ENCODE measurements at regions not wholly inside any gene's neighbourhood (a gene's known extent, or its start where the extent isn't known, plus 50 kb on each side); places are given as distances from the start of the nearest gene placed in this dataset.

DNA sequence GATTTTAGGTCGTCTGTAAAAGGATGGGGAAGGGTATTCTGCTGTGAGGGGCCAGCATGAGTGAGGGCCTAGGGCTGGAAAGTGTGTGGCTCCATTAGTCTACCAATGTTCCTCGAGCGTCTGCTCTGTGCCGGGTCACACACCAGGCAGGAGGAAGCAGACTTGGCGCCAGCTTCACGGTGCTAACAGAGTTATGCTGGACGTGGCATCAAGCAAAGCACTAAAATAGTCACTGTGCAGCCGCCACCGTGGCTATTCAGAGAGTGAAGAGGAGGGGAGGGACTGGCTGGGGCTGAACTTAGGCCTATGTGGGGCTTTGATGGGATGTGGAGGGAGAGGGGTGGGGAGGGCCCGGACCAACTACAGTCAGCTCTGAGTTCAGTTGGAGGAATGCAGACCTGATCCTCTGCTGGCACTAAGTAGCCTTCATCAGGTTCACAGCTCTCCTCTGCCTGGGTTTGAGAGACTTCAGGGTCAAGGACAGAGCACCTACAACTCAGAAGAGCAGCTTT lies 83.9 kb upstream of the MSX1 start:
- TF ChIP-seq, protein P1, sequence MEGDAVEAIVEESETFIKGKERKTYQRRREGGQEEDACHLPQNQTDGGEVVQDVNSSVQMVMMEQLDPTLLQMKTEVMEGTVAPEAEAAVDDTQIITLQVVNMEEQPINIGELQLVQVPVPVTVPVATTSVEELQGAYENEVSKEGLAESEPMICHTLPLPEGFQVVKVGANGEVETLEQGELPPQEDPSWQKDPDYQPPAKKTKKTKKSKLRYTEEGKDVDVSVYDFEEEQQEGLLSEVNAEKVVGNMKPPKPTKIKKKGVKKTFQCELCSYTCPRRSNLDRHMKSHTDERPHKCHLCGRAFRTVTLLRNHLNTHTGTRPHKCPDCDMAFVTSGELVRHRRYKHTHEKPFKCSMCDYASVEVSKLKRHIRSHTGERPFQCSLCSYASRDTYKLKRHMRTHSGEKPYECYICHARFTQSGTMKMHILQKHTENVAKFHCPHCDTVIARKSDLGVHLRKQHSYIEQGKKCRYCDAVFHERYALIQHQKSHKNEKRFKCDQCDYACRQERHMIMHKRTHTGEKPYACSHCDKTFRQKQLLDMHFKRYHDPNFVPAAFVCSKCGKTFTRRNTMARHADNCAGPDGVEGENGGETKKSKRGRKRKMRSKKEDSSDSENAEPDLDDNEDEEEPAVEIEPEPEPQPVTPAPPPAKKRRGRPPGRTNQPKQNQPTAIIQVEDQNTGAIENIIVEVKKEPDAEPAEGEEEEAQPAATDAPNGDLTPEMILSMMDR (IDR thresholded peaks at IDR 0.05; ENCODE audit: low read depth, low read length) = no peak
- Histone ChIP-seq H3K4me3 (no peak overlapping the region), H3K9me3 (ENCODE audit: low read depth) (no peaks in the 10 kb centered on the region), H3K27me3 (no peaks in the 10 kb centered on the region), H3K36me3 (no peaks in the 10 kb centered on the region), H3K27ac (peak overlapping the region; percentile 67), H3K4me1 (ENCODE audit: low read depth) (peaks cover 14% of the 10 kb centered on the region)
- peak in 1 of 2 donors; percentile 76 for DNase-seq (ENCODE audit: low read depth in 1 of 2, low spot score in 1 of 2)

DNA sequence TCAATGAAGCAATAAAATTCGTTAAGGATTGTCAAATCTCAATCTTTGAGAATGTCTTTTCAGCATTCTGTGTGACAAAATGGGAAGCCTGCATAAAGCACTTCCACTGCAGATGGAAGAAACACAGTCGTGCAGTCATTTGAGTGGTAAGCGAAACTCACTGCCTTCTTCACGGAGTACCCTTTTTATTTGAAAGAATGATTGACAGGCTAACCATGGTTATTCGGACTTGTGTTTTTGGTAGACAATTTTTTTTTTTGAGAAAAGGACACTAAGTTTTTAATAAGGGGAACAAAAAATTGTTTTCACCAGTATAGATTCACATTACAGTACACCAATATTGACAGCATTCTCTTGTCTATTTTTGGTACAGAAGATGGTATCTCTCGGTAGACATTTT lies 86.9 kb upstream of the MSX1 start:
- no peaks in the 10 kb centered on the region for H3K36me3 ChIP-seq
- H3K4me1 ChIP-seq (ENCODE audit: low read depth) = peaks cover 14% of the 10 kb centered on the region
- no peak overlapping the region for H3K4me3 ChIP-seq
- DNase-seq (ENCODE audit: low read depth in 1 of 2, low spot score in 1 of 2) = no peak
- TF ChIP-seq, protein P1 (IDR thresholded peaks at IDR 0.05; ENCODE audit: low read depth, low read length) = no peak
- no peaks in the 10 kb centered on the region for H3K9me3 ChIP-seq (ENCODE audit: low read depth)
- H3K27me3 ChIP-seq = no peaks in the 10 kb centered on the region
- no peak overlapping the region for H3K27ac ChIP-seq

DNA sequence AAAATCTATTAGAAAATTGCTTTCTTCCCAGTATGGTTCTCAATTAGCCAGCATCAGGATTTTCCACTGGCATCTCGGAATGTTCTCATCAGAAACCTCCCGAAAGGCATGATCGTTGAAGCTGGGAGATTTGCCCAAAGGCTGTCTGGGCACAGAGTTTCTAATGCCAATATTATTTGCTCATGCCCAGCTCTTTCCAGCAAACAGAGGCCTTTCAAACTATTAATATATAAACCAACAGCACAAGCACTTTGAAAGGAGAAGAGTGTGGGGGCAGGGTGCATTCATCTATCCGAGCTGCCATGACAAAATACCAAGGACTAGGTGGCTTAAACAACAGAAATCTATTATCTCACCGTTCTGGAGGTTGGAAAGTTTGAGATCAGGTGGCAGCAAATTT lies 88.3 kb upstream of the MSX1 start:
- no peaks in the 10 kb centered on the region for H3K9me3 ChIP-seq (ENCODE audit: low read depth)
- TF ChIP-seq, protein P1 (IDR thresholded peaks at IDR 0.05; ENCODE audit: low read depth, low read length) = no peak
- no peak overlapping the region for H3K4me3 ChIP-seq
- H3K4me1 ChIP-seq (ENCODE audit: low read depth) = peaks cover 11% of the 10 kb centered on the region
- H3K36me3 ChIP-seq = no peaks in the 10 kb centered on the region
- no peak for DNase-seq (ENCODE audit: low read depth in 1 of 2, low spot score in 1 of 2)
- no peaks in the 10 kb centered on the region for H3K27me3 ChIP-seq
- no peak overlapping the region for H3K27ac ChIP-seq

DNA sequence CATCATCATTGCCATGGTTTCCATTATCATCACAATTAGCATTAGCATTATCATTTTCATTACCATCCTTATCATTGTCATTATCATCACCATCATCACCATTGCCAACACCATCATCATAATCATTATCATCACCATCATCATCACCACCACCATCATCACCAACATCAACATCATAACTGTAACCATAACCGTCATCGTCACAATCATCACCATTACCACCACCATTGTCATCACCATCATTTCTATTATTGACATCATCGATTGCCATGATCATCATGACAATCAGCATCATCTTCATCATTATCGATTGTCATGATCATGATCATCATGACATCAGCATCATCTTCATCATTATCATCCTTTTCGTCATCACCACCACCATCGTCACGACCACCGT lies 88.9 kb upstream of the MSX1 start:
- H3K4me3 ChIP-seq = no peak overlapping the region
- H3K36me3 ChIP-seq = no peaks in the 10 kb centered on the region
- no peaks in the 10 kb centered on the region for H3K9me3 ChIP-seq (ENCODE audit: low read depth)
- no peaks in the 10 kb centered on the region for H3K27me3 ChIP-seq
- peaks cover 6% of the 10 kb centered on the region for H3K4me1 ChIP-seq (ENCODE audit: low read depth)
- no peak overlapping the region for H3K27ac ChIP-seq
- no peak for DNase-seq (ENCODE audit: low read depth in 1 of 2, low spot score in 1 of 2)
- TF ChIP-seq, protein P1 (IDR thresholded peaks at IDR 0.05; ENCODE audit: low read depth, low read length) = no peak

DNA sequence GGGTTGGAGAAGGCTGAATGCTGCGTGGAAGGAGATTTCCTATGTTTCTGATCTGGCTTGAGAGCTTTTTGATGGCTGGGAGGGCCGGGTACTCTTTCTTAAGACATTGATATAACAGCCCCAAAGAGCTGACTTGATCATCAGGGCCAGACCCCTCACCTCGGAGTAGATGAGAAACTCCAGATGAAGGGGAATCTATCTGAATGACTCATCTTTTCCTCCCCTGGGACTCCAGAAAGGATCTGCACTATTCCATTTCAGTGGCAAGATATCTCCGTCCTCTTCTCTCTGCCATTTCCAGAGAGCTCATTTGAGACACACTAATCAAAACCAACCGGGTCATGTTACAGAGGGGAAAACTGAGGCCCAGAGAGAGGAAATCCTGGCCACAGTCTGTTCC lies 92.9 kb upstream of the MSX1 start:
- TF ChIP-seq, protein P1 (IDR thresholded peaks at IDR 0.05; ENCODE audit: low read depth, low read length) = no peak
- no peak overlapping the region for H3K27ac ChIP-seq

DNA sequence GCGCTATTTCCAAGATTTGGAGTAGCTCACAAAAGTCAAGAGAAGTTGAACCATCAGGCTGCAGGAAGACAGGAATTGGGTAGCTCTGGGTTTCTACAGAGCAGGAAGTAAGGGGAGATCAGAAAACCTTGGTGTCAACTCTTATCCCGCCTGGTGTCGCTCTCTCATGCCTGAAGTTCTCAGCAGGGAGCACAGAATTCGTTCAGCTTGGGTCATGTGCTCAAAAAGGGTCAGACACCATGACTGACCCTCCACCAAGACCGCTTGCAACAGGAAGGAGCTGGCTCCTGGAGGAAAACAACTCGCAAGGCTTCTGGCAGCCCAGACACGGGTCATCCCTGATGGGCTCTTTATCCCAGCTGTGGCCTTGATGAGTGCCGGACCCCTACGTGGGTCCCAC lies 93.7 kb upstream of the MSX1 start:
- DNase-seq (ENCODE audit: low read depth in 1 of 2, low spot score in 1 of 2) = no peak
- Histone ChIP-seq H3K9me3 (ENCODE audit: low read depth) (no peaks in the 10 kb centered on the region), H3K27me3 (no peaks in the 10 kb centered on the region), H3K36me3 (no peaks in the 10 kb centered on the region), H3K4me3 (no peak overlapping the region), H3K27ac (no peak overlapping the region), H3K4me1 (ENCODE audit: low read depth) (peaks cover 8% of the 10 kb centered on the region)
- TF ChIP-seq, protein P1 (IDR thresholded peaks at IDR 0.05; ENCODE audit: low read depth, low read length) = no peak

More for the DNA sequence above, 92.9 kb upstream of the MSX1 start:
- peaks cover under 1% of the 10 kb centered on the region for H3K4me1 ChIP-seq (ENCODE audit: low read depth)
- no peak overlapping the region for H3K4me3 ChIP-seq
- H3K27me3 ChIP-seq = no peaks in the 10 kb centered on the region
- no peaks in the 10 kb centered on the region for H3K9me3 ChIP-seq (ENCODE audit: low read depth)
- DNase-seq (ENCODE audit: low read depth in 1 of 2, low spot score in 1 of 2) = peak in 1 of 2 donors; percentile 21
- H3K36me3 ChIP-seq = no peaks in the 10 kb centered on the region
